GM12801 (cell line): ENCODE measurements at regions not wholly inside any gene's neighbourhood (a gene's known extent, or its start where the extent isn't known, plus 50 kb on each side); places are given as distances from the start of the nearest gene placed in this dataset.

Source experiments
- CTCF ChIP-seq: IDR thresholded peaks from one replicate; pipeline ENCODE4 v1.5.1; 2011; ENCODE audit warnings: control low read depth; ENCODE audit not compliant: insufficient read length; ENCODE audit errors: extremely low read depth

GRCh38 chr18:1907470-1908206 is 663.7 kb downstream of the METTL4 start:
- TF ChIP-seq CTCF: no peak

GRCh38 chr18:1914489-1914888 is 656.8 kb downstream of the METTL4 start:
- no peak for TF ChIP-seq CTCF

GRCh38 chr18:1916869-1917523 is 654.3 kb downstream of the METTL4 start:
- TF ChIP-seq CTCF: no peak

GRCh38 chr18:1917569-1917968 is 653.7 kb downstream of the METTL4 start:
- TF ChIP-seq CTCF: no peak

GRCh38 chr18:1922066-1922465 is 649.2 kb downstream of the METTL4 start:
- TF ChIP-seq CTCF: no peak

GRCh38 chr18:1928711-1929110 is 642.6 kb downstream of the METTL4 start:
- no peak for TF ChIP-seq CTCF

GRCh38 chr18:1929720-1930119 is 641.6 kb downstream of the METTL4 start:
- TF ChIP-seq CTCF: no peak
